Posterior cingulate gyrus (tissue), 11 donors: ENCODE measurements at regions not wholly inside any gene's neighbourhood (a gene's known extent, or its start where the extent isn't known, plus 50 kb on each side); places are given as distances from the start of the nearest gene placed in this dataset.
"Not testable (repeated sequence)": the region's sequence is repeated elsewhere in the genome, so short reads cannot be mapped to it uniquely, and the experiment has no call there.

Experiments used
- DNase-seq, 10 donors: peaks; one replicate each; pipeline versions ENCODE4 v3.0.0 to v3.0.0-alpha.2; 2020 to 2021; ENCODE audit warnings: mixed read lengths in 3 of 10
- intact Hi-C: fragments of 100-400 bp; cut with DNase I; formaldehyde crosslinking; loops from one replicate; pipeline ENCODE4 v1.15.1; 2023

DNA sequence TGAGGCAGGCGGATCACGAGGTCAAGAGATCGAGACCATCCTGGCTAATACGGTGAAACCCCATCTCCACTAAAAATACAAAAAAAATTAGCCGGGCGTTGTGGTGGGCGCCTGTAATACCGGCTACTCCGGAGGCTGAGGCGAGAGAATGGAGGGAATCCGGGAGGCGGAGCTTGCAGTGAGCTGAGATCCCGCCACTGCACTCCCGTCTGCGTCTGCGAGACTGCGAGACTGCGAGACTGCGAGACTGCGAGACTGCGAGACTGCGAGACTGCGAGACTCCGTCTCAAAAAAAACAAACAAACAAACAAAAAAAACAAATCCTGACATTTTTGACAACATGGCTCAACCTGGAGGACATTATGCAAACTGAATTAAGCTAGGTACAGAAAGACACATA is 1606.2 kb downstream of the STIM2 start:
- intact Hi-C loops, DNase-seq: not testable (repeated sequence)

DNA sequence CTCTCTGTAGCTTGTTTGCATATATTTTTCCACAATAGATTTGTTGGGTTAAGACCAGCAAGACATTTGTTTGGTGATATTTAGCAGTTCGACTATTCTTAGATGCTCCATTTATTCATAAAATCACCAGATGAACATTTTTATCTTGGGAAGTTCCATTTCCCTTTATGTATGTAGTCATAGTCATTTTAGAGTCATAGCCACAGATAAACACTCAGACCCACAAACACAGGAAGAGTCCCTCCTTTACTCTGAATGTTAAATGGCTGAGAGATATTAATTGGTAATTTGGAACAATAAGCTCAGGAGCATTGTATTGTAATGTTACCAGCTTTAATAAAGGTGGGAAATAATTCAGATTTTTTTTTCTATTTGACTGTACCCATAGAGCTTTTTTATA is 1608.7 kb downstream of the STIM2 start:
- DNase-seq: no peak
- intact Hi-C loops: no loop called here

DNA sequence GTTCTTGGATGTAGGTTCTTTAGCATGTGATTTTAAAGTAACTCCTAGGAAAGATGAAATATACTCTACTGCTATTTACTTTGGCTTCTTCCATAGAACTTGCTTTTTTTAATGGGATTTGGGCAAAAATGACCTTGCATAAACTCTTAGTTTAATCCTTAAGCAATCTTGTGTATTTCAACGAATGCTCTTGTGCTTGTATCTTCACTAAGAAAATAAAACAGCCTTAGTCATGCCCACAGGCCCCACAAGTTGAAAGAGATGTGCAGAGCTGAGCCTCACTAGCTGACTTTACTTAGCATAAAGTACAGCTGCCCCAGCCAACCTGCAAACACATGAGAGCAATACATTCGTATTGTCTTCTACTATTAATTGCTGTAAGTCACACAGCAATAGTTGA is 1609.2 kb downstream of the STIM2 start:
- intact Hi-C loops: no loop called here
- no peak for DNase-seq

DNA sequence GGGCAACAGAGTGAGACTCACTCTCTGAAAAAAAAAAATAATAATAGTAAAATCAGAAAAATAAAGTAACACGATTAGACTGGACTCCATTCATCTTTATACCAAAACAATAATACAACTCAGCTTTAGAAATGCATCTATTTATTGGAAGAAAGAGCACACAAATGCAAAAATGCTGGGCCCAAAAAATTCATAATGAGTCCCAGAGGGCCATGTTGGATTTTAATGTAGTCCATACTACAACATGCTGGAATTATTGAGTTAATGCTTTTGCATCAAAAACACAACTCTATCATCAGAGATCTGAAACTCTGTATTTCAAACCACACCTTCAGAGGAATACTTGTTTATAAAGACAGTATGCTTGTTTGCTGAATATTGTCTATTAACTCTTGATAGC is 1614.7 kb downstream of the STIM2 start:
- no peak for DNase-seq
- intact Hi-C loops: no loop called here

DNA sequence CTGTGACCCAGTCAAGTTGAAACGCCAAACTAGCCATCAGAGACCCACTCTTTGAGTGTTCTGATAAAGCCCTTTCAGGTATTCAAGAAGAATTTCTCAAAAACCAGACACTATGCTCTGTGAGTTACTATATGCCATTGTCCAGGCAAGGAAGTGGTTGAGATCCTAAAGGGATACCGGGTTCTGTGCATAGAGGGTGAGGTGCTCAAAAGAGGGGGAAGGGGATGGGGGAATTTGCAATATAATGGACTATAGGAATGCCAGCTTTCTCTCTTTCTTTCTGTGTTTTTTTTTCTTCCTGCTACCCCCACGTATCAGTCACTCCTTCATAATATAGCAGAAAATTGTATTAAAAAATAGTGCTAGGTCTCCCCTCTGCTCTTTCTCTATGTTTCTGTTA is 1619.0 kb downstream of the STIM2 start:
- intact Hi-C loops: no loop called here

DNA sequence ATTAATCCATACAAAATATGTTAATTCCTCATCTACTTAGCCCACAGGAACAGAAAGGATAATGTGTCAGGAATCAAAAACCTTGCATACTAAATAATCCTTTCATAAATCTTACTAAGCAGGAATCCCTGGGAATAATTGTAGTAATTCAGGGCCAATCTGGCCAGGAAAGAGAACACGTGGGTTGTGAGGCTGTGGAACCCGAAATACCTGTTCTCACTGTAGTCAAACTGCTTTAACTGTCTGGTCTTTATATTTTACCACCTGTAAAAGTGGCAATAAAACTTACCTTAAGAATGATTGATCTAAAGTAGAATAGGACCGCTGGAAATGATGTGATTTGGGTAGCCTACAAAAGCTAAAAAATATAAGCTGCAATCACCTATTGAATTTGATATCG is 1620.9 kb downstream of the STIM2 start:
- no peak for DNase-seq
- intact Hi-C loops: no loop called here

More for the DNA sequence above, 1619.0 kb downstream of the STIM2 start:
- no peak for DNase-seq

DNA sequence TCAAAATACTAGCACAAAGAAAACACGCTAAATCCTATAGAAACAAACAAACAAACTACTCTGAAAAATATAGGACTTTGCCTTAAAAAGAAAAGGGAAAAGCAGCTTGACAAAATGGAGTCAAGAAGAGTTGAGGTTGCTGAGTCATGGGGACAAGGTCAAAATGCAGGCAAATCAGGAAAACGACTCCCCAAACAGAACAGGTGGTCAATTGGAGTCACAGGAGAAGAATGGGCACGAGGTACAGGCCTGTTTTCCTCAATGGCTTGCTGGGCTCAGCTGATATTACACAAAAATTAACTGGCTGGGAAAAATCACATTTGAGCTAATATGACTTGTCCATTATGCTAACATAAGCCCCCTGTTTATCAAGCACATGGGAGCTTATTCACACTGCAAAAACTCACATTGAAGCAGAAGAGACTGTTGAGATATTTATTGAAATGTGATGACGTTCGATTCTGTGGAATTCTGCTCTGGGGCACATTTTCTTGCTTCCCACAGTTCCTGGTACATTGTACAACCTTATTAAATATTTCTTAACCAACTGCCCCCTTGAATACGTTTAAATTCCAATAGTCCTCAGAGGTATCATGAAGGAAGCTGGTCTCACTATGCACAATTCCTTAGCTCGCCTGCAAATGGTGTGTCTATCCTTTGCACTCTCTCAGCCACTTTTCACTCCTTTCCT is 1622.1 kb downstream of the STIM2 start:
- intact Hi-C loops: no loop called here

DNA sequence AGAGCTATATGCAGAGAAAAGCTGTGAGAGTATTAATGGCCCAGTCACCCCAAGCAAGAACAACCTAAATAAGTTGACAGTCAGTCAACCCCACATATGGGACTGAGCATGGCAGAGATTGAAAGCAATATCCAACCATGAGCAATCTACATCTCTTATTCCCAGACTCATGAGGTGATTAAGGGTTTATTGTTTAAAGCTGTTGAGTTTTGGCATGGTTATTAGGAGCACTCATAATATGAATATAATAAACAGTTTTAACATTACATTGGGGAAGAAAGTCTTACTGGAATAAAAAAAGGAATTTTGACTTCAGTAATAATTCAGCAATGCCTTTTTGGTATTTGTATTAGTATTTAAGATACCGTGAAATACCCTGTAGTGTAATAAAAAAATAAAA is 1627.4 kb downstream of the STIM2 start:
- no peak for DNase-seq
- intact Hi-C loops: no loop called here

More for the DNA sequence above, 1622.1 kb downstream of the STIM2 start:
- no peak for DNase-seq

DNA sequence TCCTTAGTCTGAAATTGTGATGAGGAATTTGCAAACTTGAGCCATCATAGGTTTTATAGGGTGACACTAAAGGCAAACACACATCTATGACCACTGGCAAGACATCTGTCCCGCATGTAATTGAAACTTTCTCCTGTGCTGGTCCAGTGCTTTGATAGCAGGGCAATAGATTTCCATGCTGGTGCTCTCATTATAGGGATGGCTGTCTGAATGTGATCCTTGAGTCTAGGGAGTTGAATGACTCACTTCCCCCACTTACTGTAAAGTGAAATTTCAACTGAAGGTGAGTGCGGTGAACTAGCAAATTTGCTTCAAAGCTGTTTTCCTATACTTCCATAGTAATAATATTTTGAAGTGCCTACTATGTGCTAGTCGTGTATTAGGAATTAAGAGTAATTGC is 1630.0 kb downstream of the STIM2 start:
- DNase-seq: no peak

DNA sequence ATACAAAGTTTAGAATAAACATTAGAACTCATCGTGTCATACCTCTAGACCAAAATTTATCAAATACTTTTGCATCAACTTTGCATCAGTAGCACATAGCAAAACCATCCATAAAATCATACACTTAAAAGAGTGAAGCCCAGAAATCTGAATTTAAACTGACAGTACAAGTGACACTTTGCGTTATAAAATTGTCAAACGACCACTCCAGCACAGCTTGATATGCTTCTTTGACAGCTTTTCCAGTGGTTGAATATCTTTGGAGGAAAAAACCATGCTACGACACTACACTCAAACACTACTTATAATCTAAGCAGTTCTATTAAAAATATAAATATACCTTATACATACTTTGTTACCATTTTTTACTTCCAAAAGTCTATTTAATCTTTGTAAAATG is 1644.4 kb downstream of the STIM2 start:
- intact Hi-C loops: no loop called here
- no peak for DNase-seq

More for the DNA sequence above, 1630.0 kb downstream of the STIM2 start:
- intact Hi-C loops: no loop called here

DNA sequence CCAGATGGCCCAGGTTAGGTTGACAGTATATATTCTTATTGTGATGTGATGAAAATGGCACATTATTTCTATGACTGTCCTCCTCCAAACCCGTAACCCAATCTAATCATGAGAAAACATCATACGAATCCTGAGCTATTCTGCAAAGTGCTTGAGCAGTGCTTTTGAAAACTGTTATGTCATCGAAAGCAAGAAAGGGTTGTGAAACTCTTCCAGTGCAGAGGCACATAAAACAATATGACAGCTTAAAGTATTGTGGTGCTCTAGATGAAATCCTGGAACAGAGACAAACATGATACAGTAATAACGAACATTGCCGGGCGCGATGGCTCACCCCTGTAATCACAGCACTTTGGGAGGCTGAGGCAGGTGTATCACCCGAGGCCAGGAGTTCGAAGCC is 1648.0 kb downstream of the STIM2 start:
- peak in 2 of 10 donors; percentile 47 to 50 for DNase-seq
- intact Hi-C loops: no loop called here

DNA sequence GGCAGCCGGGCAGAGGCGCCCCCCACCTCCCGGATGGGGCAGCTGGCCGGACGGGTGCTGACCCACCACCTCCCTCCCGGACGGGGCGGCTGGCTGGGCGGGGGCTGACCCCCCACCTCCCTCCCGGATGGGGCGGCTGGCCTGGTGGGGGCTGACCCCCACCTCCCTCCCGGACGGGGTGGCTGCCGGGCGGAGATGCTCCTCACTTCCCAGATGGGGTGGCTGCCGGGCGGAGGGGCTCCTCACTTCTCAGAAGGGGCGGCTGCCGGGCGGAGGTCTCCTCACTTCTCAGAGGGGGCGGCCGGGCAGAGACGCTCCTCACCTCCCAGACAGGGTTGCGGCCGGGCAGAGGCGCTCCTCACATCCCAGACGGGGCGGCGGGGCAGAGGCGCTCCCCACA is 1654.1 kb downstream of the STIM2 start:
- intact Hi-C loops: not testable (repeated sequence)
- DNase-seq: peak in 1 of 10 donors; percentile 21

DNA sequence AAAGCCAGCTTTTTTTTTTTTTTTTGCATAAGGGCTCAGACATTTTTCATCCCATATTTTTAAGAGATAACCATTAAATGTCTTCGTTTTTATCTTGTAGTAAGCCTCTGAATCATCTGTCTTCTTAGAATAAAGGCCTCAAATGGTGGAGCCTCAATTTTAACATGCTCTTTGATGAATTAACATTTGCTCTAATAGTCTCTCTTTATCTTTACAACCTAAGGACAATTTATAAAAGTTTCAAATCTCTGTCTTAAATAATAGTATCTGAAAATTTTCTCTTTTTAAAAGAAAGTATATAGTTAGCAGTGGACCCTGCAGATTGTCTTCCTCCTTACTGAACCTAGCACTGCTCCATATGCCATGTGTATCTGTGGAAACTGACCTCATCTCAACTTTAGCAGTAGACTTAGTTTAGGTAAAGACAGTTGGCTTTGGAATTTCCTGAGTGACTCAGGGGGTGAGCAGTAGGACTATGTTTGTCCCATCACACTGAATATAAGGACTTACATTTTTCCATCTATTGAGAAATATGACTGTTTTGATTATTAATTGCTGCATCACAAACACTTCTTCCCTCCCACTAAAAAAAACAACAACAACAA is 1658.0 kb downstream of the STIM2 start:
- DNase-seq: no peak
- intact Hi-C loops: no loop called here

DNA sequence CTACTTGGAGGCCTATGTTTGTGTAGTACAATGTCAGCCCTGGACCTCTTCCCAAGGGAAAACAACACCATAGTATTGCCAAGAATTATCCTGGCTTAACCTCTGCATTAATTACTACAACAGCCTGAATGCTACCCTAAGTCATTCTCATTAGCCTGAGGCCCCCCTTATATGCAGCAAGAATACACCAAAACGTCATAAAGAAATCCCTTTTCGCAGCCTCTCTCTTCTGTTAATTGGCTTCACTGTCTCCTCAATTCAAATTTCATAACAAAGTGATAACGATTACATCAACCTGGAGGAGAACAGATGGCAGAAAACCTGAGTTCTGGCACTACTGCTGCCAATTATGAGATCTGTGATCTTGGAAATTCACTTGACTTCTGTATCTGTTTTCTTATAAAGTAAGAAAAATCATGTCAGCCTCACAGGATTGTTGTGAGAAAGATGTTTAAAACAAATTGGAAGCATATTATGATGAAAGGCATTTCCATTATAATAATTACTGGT is 1663.1 kb downstream of the STIM2 start:
- intact Hi-C loops: no loop called here
- DNase-seq: no peak

DNA sequence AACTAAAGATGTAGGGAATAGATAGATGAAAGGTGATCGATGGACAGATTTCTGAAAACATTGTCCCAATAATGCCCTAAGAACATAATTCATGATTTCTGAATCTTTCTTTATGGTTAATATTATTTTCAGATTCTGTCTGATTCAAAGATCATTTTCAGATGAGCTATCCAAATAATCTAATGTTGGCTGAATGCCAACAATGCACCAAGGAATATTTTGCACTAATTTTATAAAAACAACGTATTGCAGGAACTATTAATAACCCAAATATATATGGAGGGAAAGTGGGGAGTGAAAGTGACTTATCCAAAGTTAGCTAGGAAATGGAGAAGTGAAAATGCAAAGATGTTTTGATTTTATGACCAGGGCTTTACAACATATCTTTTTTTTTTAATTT is 1675.5 kb downstream of the STIM2 start:
- intact Hi-C loops: loop anchor here (10.0 kb wide), 1 partner anchor 69 kb away; no protein-coding TSS in a partner anchor
- no peak for DNase-seq

DNA sequence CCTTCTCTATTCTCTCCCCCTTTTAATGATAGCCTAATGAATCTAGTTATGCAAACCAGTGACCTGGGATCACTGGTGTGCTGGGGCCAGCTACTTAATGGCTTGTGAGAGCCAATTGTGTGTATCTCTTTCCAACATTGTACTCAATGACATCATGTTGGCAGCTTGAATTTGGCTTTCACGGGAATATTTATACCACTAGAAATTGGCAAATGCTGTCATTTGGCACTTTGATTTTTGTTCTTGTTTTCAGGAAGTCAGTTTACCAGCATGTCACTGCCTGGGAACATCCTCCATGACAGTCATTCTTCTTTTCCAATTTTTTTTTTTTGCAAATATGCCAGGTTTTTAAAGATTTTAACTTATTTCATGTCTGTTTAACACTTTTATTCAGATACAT is 1685.3 kb downstream of the STIM2 start:
- no peak for DNase-seq
- intact Hi-C loops: no loop called here

DNA sequence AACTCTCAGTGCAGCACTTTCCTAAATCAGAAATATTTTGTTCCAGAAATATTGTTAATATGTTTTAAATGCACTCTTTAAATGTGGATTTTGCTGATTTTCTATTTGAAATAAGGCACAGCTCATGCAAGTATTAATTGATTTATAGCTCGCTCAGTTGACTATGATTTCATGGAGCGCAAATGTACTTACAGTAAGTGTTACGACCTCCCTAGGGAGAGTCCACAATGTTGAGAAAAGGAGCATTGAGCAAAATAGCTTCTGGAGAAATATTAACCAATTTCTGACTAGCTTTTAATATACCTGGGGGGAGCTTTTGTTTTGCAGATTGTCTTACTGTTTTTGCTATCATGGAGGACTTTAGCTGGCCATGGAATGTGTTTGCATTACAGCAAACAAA is 1687.5 kb downstream of the STIM2 start:
- no peak for DNase-seq

DNA sequence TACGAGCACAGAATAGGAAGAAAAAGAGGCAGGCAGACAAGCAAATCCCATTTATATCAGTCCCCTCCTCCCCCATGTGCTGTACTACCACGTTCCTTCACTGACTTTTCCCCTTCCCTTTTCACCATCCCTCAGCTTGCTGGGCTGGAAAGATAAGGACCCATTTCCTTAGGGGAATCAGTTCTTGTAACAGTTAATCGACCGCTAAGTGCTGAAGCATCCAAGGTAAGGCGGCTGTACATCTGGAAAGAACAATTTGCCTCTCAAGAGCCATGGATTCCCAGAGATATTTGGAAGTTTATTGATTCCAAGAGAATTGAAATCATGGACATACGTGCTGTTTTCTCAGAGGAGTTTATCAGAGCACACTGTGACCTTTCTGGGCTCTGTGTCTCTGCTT is 1688.0 kb downstream of the STIM2 start:
- no peak for DNase-seq
- intact Hi-C loops: no loop called here

More for the DNA sequence above, 1687.5 kb downstream of the STIM2 start:
- intact Hi-C loops: no loop called here

DNA sequence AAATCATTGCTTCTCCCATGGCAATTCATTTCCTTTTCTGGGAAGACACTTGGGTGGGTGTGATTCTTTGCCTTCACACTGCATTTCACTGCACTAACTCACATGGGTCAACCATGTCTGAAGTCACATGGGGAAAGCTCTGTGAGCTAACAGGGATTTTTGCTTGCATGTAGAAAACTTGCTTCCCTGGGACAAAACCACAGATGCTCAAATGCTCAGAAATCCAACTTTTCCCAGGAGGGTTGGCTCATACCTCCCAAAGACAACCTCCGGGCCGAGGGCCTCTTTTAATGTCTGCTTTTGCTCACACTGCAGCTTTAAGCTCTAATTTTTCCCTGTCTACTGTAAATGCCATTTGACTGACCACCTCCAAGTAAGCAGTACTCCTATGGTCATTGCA is 1695.2 kb downstream of the STIM2 start:
- intact Hi-C loops: no loop called here

DNA sequence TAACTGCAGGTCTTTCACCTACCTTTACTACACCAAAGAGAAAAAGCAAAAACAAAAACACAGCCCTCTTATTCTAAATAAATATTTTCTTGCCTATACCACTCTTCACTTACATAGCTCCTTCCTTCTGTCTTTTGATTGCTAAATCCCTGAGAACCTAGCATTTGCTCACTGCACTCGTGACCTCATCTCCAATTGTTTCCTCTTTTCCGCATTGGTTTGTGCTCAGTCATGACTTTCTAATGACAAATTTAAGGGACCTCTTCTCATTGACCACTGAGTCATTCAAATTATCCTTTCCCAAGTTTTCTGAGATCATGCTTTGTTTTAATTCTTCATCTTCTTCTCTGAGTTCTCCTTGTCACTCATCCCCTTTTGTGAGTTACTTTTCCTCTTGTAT is 1697.1 kb downstream of the STIM2 start:
- intact Hi-C loops: no loop called here

More for the DNA sequence above, 1695.2 kb downstream of the STIM2 start:
- DNase-seq: no peak

DNA sequence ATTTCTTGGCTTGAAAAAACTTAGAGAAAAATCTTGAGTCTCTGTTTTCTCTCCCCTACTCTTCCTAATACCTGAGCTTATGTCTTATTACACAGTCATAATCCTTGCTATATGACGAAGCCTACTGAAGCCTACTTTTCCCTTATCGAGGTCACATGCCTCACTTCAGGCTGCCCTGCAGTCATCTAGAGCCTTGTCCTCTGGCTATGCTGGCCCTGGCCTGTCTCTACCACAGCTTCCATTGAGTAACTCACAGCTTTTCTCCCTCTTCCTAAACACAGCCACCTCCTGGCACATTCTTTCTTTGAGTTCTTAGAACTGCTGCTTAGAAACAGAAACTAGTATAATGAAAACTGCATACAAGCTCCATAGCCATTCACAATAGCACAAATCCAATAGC is 1698.3 kb downstream of the STIM2 start:
- intact Hi-C loops: no loop called here

More for the DNA sequence above, 1697.1 kb downstream of the STIM2 start:
- no peak for DNase-seq

DNA sequence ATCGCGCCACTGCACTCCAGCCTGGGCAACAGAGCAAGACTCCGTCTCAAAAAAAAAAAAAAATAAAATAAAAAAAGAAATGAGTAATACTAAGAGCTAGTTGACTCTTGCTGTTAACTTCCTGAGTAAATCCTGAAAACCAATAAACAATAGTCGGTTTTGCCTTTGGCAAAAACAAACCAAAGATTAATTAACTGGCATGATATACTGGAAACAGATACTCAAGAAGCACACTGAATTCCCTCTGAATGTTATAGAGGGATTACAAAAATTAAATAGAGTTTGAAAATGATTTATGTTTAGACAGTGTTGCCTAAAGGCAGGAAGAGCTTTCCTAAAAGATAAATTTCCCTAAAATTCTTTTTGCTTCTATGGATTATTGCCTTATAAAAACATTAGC is 1702.3 kb downstream of the STIM2 start:
- intact Hi-C loops: no loop called here
- DNase-seq: no peak

More for the DNA sequence above, 1698.3 kb downstream of the STIM2 start:
- no peak for DNase-seq
